NCI-H2196 treated with DMSO at 0.1 percent for 48 hours (cell line): ENCODE measurements at regions not wholly inside any gene's neighbourhood (a gene's known extent, or its start where the extent isn't known, plus 50 kb on each side); places are given as distances from the start of the nearest gene placed in this dataset.
"Not testable (repeated sequence)": the region's sequence is repeated elsewhere in the genome, so short reads cannot be mapped to it uniquely, and the experiment has no call there.

ENCODE experiments used
- DNase-seq: peaks from one replicate; lab custom pipeline; 2025; ENCODE audit not compliant: unreplicated experiment; lab: John Stamatoyannopoulos, UW

DNA sequence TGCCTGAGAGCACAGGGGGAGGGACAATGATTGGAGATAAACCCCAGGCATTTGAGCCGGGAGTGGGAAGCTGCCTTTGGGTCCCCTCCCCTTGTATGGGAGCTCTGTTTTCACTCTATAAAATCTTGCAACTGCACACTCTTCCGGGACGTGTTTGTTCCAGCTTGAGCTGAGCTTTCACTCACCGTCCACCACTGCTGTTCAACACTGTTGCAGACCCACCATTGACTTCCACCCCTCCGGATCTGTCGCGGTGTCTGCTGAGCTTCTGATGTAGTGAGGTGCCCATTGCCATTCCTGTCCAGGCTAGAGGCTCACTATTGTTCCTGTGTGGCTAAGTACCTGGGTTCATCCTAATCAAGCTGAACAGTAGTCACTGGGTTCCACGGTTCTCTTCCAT is 231.6 kb upstream of the CWC22 start:
- DNase-seq = no peak

DNA sequence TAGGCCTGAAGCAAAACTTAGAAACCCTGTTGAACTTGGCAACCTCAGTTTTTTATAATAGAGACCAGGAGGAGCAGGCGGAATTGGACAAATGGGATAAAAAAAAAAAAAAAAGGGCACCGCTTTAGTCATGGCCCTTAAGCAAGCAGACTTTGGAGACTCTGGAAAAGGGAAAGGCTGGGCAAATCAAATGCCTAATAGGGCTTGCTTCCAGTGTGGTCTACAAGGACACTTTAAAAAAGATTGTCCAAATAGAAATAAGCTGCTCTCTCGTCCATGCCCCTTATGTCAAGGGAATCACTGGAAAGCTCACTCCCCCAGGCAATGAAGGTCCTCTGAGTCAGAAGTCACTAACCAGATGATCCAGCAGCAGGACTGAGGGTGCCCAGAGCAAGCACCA is 229.0 kb upstream of the CWC22 start:
- DNase-seq = not testable (repeated sequence)

DNA sequence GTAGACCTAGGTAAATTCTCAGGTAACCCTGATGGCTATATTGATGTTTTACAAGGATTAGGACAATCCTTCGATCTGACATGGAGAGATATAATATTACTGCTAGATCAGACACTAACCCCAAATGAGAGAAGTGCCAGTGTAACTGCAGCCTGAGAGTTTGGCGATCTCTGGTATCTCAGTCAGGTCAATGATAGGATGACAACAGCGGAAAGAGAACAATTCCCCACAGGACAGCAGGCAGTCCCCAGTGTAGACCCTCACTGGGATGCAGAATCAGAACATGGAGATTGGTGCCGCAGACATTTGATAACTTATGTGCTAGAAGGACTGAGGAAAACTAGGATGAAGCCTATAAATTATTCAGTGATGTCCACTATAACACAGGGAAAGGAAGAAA is 228.4 kb upstream of the CWC22 start:
- not testable (repeated sequence) for DNase-seq

DNA sequence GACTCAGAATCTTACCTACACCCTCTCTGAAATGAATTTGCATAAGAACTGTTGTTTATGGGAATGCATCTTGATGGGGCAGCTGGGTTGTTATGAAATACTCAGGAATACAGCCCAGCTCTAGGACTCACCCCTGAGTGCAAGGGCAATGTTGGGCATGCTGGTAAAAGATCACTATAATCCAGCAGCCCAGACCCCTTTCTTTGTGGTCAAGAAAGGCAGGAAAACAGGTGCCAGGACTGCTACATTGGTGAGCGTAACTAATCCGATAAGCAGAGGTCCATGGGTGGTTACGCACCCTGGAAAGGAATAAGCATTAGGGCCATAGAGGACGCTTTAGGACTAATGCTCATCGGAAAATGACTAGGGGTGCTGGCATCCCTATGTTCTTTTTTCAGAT is 227.9 kb upstream of the CWC22 start:
- not testable (repeated sequence) for DNase-seq

DNA sequence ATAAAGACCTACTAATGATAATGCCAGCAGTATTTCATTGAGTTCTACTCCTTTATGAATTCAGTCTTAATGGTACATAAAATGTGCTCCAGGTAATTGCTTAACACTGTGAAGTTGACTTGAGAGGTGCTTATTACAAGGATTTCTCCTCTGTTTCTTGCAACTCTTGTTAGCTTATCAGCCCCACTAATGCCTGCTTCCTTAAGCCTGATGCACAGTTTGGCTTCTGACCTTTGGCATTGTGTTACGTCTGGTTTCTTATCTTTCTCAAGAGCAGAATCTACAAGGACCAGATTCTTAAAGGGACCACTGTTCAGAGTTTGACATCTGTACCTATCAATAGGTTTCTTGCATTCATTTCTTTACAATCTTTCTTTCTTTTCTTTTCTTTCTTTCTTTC is 223.9 kb upstream of the CWC22 start:
- no peak for DNase-seq

DNA sequence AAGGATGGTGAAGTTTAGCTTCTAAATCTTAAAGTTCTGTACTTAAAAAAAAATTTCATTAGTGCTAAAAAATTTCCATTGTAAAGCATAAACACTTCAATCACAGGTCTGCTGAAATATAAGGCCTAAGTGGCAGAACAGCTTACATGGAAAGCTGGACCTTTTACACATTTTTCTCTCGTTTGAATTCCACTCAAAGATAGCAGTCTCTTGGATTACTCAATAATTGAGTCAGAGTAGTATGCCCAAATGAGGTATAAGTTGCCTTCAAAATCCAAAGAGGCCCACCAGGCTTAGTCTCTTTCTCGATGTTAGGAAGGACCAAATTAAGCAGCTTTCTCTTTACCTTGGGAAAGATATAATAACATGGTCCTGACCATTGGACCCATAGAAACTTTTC is 220.4 kb upstream of the CWC22 start:
- no peak for DNase-seq

DNA sequence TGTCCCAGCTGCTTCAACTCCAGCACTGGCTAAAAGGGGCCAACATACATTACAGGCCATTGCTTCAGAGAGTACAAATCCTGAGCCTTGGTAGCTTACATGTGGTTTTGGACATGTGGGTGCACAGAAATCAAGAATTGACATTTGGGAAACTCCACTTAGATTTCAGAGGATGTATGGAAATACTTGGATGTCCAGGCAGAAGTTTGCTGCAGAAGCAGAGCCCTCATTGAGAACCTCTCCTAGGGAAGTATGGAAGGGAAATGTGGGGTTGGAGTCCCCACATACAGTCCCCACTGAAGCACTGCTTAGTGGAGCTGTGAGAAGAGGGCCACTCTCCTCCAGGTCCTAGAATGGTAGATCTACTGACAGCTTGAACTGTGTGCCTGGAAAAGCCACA is 218.0 kb upstream of the CWC22 start:
- DNase-seq = no peak

DNA sequence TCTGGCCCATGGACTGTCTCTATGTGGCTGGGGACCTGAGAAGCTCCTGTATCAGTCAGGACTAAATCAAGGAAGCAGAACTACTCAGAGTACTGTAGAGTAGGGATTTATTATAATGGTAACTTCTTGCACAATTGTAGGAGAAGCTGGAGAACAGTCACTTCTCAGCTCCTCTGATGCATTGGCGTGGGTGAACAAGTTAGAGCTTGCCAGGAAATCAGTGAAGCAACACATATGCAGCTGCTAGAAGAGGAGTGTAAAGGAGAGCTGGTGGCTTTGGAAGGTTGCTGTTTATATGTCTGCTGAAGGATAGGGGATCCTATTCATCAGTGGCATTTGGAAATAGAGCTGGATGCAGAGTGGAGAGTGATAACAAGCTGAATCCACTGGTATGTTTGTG is 215.5 kb upstream of the CWC22 start:
- DNase-seq = no peak

DNA sequence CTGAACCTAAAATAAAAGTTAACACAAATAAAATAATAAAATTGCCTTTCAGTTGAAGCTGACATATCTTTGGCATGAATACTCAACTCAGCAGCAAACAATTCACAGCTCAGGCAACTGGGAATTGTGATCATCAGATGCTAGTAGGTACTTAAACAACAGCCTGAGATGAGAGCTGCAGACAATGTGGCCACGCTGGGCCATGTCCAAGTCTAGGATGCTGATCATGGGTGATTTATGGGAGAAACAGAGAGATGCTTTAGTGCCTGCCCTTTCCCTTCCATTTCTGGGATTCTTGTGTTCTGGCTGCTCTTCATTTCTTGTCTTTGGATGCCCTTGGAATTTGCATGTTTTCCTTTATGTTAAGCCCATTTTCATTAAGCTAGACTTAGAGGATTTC is 212.4 kb upstream of the CWC22 start:
- DNase-seq = no peak

DNA sequence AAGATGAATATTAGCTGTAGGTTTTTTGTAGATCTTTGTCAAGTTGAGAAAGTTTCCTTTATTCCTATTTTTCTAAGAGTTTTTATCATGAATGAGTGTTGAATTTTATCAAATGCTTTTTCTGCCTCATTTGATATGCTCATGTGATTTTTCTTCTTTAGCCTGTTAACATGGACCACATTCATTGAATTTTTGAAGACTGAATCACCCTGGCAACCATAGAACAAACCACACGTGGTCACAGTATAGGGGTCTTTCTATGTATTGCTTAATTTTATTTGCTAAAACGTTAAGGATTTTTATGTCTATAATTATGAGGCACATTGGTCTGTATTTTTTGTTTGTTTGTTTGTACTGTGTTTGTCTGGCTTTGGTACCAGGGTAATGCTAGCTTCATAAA is 201.7 kb upstream of the CWC22 start:
- DNase-seq = no peak

DNA sequence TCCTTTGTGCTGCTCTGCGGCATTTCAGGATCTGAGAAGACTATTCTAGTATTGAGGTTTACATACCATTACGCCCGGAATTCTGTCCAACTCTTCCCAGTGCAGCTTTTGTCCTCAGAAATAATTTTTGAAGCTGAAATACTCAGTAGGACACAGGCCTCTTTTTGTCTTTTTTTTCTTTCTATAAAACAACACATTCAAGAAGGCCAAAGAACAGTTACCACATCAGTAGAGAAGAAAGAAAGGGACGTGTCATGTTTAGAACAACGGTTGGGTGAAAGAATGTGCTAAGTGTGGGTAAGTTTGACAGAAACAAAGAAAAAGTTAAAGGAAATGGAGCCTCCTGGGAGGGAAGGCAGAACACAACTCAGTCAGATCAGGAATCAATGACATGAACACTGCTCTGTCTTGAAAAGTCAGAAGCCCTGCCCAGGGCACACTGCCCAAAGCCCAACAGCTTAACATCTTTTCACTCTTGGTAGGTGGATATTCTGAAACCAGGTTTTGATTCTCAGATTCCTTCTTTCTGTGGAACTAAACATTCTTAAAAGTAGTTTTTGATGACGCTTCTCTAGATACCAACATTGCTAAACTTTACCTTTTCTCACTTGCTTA is 198.6 kb upstream of the CWC22 start:
- no peak for DNase-seq

DNA sequence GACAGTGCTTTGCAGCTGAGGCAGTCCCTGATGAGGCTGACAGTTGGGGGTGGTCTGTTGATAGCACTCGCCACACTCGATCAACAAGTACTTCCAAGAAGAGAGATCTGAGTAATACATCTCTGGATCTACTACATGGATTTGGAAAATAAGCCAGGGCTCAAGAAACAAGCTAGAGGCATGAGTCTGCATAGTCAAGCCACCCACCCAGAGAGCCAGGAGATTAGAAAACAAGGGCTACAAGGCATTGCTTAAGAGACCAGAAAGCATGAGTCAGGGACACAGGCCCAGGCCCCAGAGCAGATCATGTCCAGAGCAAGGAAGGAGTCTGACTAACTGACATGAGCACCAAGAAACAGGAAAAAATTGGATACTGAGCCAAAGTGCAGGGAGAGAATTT is 196.9 kb upstream of the CWC22 start:
- no peak for DNase-seq

DNA sequence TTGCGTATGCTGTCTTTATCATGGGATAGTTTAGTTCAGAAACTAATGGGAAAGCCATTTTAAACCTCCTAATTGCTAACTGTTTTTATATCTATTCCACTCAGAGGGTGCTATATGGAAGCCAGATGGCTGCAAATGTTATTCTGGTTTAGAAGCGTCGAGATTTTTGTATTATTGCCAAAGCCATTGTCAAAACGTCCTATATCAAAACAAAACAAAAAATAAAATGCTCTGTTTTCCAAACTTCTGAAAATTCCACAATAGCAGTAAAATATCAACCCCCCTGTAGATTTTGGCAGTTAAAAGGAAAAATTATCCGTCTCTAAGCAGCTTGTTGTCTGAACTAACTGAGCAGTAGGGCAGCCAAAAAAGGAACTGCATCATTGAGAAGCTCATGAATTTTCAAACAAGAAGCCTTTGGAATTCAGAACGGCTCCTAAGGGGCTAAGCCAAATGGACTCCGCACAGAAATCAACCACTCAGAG is 195.4 kb upstream of the CWC22 start:
- no peak for DNase-seq

DNA sequence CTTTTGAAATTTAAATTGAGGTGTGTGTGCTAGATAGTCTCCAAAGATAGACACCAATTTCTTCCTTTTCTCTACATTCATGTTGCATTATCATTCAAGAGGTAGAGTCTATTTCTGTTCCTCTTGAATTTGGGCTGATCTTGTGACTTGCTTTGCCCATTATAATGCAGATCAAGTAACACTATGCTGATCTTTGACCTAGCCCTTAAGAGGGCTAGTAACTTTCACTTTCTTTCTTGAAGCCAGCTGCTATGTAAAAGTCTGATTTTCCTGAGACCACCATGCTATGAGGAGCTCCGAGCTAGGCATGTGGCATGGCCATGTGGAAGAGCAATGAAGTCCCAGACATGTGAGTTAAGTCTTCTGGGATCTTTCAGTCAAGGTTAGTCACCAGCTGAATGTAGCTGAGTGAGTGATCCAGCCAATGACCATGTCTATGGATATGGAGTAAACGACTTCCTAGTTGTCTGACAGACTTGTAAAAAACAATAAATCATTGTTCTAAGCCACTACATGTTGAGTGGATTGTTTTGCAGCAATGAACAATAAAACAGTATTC is 189.4 kb upstream of the CWC22 start:
- no peak for DNase-seq

DNA sequence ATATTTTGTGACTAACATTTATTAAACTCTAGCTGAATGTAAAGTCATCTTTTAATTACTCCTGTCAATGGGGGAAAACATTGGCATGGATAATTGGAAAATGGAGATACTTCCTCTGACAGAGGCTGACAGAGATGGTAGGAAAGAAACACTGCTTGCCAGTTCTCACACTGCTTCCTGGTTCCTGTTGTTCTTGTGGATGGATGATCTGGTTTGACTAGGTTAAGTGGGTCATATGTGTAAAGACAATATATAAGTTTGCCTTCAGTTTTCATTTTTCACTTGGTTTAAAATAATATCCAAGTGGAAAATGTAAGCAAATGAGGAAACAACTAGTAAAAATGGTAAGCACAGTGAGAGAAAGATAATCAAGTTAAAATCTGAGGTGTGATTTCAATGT is 188.8 kb upstream of the CWC22 start:
- DNase-seq = no peak

DNA sequence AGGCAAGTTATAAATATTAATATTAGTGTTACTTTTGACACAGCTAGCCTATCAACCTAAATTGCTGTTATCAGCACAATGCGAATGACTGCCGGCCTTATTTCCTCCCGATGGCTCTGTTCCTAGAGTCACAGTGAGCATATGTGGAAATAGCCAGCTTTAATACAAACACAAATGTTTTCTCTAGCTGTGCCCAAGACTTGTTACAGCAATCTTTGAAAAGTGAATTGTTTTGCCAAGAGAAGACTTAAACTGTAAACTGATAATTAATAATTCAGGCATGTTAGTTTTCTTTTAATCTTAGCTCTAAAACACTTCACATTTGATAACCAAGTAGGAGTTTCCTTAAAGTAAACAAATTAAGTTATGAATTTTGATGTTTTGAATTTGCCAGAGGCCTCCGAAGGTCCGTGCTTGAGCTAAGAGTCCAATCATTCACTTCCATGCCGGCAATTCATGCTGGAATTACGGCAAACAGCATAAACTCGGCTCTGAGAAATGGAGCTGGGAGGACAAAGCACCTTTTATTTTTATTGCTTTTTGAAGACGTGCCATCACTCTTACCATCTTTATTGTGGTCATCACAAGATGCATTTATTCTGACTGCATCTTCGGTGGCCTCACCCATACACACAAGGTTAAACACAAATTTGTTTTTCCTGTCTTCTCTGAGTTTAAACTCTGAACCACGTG is 184.5 kb upstream of the CWC22 start:
- no peak for DNase-seq

DNA sequence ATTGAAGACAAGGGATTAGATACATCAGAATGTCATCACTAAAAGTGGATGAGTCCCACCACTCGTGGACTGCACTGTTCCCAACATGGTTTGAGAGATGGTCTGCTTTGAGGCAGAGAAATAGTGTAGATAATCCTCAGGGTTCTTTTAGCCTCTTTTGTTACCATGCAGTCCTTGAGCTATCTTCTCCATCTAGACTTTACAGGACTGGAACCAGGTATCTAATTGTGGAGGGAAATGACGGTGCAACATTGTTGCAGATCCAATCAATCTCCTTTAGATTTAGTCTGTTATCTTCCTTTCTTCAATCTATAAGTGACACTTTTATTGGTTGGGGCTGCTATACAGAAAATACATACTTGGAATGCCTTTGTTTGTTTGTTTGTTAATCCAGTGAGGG is 183.8 kb upstream of the CWC22 start:
- DNase-seq = no peak

DNA sequence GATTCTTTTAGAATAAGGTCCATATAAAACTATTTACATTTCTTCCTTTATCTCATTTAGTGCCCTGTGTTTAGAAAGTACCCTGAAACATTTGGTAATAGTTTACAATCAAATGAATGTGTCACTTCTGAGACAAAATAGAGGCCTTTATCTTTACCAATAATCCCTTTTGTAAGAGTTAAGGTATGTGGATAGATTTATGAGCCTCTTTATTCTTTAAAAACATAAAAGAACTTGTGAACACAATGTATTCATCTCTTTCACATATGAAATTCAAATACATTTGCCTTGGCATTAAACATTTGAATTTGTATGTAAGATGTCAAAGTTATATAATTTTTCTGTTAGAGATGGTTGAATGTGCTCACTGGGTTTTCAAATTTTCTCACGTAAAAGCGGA is 180.5 kb upstream of the CWC22 start:
- DNase-seq = no peak

DNA sequence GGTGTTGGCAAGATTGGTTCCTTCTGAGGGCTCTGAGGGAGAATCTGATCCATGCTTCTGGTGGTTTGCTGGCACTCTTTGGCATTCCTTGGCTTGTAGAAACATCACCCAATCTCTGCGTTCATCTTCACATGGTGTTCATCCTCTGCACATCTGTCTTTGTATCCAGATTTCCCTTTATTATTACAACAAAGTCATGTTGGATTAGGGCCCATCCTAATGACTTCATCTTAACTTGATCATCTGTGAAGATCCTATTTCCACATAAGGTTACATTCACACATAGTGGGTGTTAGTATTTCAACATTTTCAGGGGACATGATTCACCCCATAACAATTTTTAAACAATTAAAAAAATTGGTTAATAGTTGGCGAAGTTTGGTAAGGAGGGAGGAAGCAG is 177.4 kb upstream of the CWC22 start:
- DNase-seq = no peak

DNA sequence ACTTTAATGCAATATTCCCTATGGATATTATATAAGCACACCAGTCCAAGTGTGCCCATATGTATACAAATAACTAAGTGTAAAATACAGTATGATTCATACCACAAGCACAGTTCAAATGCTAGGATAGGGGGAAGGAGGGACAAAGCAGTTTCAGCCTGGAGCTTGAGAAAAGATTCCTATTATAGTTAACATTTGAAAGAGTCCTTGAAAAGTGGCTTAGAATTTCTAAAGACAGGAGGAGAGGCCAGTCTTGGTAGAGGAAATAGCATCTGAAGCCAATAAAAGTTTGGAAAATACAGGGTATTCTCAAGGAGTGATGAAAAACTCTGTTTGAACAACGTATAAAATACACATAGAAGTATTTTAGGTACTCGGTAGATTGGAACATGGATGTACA is 173.4 kb upstream of the CWC22 start:
- no peak for DNase-seq

DNA sequence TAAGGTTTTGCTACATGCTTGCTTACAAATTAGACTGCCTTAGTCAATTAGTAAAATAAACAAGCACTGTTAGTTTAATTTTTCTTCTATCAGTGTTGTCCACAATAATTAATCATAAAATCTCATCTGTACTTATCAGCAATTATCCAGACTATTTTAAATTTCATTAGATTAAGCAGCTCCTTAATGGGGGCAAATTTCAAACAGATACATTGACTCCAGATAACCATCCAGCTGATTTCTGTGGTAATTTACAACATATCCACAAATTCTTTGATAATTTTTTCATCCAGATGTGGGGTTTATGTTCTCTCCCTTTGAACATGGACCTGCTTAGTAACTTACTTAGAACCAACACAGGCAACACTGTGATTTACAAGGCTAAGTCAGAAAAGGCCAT is 170.4 kb upstream of the CWC22 start:
- DNase-seq = no peak

DNA sequence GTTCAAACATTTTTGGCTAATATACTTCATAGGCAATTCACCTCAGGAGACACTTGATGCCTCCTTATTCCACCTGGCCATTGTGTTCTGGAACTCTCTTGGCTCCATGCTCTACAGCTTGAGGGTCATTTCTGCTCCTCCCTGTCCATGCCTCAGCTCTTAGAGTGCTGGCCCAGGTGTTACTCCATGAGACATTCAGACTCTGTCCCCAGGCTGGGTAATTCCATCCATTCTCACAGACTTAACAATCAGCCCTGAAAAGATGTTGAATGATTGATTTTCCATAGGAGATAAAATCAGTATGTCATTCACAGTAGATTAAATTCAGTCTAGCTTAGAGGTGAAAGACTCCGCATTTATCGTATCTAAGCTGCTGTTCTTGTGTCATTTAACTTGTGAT is 168.6 kb upstream of the CWC22 start:
- DNase-seq = no peak

DNA sequence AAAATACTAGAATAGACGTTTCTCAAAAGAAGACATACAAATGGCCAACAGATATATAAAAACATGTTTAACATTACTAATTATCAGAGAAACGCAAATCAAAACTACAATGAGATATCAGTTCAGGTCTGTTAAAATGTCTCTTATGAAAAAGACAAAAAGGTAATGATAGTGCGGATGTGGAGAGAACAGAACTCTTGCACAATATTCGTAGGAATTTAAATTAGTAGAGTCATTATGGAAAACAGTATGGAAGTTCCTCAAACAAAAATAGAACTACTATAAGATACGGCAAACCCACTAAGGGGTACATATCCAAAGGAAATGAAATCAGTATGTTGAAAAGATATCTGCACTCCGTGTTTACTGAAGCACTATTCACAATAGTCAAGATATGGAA is 167.5 kb upstream of the CWC22 start:
- no peak for DNase-seq
